ENCODE measurements at regions not wholly inside any gene's neighbourhood (a gene's known extent, or its start where the extent isn't known, plus 50 kb on each side); places are given as distances from the start of the nearest gene placed in this dataset.

DNA sequence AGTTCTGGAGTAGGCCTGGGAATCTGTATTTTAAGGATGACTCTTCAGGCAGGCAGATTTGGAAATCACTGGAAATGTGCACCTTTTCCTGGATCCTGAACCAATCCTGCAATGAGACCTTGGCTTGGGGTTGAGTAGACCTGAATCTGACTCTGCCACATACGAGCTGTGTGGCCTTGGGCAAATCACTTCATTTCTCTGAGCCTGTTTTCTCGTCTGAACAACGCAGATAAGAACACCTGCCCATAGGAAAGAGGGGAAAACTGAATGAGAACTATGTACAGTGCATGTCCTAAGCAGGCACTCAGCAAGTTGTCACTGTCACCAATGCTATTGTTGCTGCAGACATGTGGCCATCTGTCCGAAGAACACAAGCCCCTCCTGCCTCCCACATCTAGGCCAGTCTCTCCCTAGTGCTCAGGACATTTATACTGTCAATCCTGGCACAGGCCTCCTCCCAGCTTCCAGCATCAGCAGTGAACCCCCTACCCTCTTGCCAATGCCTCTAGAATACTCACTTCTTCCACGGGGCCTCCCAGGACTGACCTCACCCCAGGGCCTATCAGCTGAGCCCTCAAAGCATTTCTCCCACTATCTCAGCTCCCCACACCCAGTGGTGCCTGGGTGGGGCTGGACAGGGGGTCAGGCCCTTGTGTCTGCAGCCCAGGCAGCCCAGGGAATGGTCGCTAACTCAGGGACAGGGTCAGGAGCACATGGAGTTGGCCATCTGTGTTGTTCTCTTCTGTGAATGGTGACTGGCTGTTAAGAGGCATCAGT, 88.8 kb upstream of the ZBTB40 start:
- DNase-seq: no peak

DNA sequence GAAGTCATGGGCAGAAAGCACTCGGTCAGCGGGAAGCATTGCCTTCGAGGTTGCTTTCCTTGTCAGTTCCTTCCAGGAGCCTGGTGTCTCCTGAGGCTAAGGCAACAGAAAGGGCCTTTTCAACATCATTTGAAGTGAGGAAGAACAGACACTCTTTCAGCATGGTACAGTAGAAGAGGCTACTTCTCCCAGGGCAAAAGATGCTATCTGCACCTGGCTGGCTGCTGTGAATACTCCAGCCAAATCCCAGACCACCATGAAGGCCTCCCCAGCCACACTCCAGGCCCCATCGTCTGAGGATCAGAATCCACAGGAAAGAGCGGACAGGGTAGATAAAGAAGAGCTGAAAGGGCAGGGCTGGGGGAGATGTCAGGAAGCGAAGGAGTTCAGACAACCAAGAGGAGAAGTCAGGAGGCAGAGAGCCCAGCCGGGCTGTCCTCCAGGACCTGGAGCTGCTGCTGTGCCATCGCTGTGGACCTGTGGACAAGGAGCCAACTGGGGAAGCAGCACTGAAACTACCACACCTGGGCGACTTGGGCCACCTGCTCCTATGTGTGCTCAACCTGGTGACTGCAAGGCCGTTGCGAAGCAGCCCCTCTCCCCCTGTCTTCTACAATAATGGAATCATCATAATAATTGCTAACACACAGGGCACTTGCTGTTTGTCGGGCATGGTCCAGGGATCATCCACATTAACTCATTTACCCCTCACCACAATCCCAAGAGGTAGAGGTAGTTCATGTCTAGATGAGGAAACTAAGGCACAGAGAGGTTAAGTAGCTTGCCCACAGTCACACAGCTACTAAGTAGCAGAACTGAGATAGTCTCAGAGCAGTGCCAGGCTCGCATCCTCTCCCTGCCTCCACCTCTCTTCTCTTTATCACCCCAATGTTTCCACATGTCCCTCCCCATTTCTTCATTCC, 88.0 kb upstream of the ZBTB40 start:
- DNase-seq: no peak

DNA sequence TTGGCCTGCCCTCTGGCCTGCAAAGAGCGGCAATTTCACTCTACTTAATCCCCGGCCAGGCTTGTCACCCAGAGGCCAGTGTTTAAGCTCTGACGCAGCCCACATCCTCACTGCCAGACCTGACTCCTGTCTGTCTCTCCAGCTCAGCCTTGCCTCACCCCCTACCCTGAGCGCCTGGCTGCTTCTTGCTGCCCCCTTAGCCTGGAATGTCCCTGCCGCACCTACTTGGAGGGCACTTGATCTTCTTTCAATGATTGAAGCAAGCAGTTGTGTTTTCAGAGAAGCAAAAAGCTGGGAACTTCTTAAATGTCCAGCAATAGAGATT, 87.4 kb upstream of the ZBTB40 start:
- no peak for DNase-seq

DNA sequence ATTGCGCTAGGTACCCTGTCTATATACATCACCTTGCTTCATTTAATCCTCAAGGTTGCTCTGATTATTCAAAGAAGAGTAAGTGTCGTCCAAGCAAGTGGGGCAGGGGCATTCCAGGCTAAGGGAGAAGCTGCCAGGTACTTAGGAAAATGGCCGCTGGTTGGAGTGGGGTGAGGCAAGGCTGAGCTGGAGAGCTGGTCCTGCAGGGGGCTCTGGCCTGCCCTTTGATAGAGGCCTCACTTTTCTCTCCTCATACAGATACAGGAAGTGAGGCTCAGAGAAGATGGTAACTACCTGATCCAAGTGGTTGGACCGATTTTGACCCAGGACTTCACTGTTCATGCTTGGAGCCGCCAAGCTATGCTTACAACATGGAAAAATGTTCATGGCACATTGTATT, 86.9 kb upstream of the ZBTB40 start:
- no peak for DNase-seq

DNA sequence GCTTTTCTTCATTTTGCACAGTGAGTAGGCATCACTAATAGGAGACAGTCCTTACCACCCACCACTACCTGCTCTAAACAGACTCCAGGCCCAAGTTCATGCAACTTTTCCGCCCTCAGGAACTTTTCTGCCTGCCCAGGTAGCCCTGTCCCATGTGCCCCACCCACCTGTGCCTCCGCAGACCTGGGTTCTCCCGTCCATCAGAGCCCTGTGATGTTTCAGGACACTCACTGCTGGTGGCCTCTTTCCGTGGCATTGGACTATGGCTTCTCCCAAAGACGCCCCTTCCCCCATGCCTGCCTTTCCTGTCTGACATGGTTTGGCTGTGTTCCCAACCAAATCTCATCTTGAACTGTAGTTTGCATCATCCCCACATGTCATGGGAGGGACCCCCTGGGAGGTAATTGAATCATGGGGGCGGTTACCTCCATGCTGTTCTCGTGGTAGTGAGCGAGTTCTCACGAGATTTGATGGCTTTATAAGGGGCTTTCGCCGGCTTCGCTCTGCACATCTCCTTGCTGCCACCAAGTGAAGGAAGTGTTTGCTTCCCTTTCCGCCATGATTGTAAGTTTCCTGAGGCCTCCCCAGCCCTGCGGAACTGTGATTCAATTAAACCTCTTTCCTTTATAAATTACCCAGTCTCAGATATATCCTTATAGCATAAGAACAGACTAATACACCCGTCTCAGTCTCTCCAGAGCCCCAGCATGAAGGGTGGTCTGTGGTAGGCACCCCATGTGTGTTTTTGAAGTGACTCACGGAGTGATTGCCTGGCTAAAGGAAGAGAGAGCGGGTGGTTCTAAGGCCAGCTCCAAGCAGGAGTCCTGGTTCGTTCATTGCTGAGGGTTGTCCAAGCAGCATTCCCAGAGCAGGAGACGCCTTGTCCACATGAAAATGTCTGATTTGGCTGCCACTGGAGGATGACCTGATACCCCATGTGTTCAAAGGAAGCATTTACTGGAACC, 86.0 kb upstream of the ZBTB40 start:
- DNase-seq: peak; percentile 75

DNA sequence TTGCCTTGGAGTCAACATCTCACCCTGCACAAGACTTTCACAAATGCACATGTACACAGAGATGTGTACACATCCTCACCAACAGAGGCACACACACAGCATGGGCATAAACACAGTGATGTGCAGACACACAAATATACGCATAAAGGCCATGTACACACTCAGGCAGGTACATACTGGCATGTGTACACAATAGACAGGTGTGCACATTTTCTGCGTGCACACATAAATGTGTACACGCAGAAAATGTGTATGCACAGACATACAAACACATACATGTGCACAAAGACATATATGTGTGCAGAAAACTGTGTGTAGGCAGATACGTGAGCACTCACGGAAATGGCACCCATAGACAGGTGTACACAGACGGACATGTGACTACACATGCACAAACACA, 85.3 kb upstream of the ZBTB40 start:
- no peak for DNase-seq

DNA sequence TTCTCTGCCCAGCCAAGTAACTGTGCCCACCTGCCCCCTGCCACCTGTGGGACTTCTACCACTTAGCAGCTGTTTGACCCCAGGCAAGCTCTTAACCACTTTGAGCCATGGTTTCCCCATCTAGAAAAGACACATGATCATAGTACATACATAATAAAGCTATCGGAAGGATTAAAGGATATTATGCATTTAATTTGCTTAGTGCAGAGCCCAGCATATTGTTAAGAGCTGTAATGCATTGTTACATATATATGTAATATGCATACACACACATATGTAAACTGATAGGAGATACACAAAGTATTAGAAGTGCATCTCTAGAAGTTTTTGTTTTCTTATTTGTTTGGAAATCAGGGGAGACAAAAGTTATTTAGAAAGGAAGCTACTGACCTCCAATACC, 83.5 kb upstream of the ZBTB40 start:
- no peak for DNase-seq

DNA sequence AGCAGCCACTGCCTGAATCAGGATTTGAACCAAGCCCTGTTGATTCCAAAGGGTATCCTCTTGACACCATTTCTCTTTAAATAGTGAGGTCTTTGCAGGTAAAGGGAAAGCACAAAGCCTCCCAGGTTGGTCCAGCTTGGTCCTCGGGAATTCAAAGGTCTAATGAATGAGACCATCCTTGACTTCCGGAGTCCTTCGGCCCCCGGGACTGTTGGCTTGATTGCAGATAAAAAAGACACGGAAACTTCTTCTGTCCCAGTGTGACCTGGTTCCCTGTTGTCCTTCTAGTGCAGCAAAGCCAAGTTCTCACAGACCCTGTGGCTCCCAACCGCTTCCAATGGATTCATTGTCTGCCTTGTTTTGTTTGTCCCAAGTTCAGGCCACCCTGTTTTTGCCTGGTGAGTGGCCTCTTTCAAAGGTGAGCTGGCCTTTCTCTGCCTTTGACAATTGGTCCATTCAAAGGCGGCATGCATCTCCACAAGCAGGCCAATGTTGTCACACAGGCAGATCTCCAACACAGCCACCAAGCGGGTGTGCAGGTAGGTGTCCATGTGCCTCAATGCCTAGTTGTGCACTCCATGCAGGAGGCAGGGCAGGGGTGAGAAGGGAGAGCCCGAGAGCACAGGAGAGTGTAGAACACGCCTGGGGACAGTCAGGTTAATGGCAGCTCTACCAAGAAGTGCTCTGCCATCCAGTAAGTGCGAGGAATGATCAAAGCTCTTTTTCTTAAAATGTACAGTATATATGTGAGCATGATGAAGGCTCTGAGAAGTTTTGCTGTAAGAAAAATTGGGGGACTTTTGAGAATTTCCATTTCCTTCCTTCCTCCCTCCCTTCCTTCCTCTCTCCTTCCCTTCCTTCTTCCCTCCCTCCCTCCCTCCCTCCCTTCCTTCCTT, 82.1 kb upstream of the ZBTB40 start:
- no peak for DNase-seq

DNA sequence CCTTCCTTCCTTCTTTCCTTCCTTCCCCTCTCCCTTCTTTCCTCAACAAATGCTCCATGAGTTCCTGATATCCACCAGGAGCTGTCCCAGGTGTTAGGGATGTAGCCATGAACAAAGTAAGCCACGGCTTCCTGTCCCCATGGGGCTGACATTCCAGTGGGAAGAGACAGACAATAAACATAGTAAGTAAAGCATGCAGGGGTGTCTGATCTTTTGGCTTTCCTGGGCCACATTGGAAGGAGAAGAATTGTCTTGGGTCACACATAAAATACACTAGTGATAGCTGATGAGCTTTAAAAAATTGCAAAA, 81.5 kb upstream of the ZBTB40 start:
- DNase-seq: no peak

DNA sequence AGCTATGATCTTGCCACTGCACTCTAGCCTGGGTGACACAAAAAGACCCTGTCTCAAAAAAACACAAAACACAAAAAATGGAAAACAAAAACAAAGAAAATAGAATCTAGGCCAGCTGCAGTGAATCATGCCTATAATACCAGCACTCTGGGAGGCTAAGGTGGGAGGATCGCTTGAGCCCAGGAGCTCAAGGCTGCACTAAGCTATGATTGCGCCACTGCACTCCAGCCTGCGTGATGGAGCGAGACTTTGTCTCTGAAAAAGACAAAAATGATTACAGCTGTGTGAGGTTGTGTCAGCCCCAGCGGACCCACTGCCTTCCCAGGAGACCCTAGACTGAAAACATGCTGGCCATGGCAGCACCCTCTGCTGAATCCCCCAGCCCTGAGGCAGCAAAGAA, 80.2 kb upstream of the ZBTB40 start:
- DNase-seq: no peak

DNA sequence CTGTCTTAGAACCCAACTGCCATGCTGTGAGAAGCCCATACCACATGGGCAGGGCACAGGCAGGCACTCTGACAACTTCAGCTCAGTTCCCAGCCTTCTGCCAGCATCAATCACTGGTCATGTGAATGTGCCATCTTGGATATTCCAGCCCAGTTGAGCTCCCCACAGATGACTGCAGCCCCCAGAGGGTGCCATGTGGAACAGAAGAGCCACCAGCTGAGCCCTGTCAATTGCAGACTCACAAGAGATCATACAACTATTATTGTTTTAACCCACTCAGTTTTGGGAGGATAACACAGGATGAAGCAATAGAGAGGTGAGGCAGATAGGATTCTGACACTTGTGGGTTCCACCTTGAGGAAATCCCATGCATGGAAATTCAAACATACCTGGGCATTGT, 78.4 kb upstream of the ZBTB40 start:
- DNase-seq: no peak

DNA sequence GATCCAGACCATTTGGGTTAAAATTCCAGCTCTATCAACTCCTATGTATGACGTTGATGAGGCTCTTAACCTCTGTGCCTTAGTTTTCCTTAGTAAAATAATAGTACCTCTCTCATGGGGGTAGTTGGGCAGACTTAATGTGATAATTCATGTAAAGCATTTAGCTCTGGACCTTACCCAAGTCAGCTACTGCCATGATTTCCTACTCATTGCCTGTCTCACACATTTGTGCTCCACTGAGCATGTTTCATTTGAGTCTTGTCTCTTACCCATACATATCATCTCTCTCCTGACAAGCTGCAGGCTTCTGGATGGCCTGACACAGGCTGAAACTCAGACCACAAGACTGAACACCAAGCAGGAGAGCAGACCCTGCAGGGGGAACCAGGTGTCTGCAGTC, 77.7 kb upstream of the ZBTB40 start:
- no peak for DNase-seq

DNA sequence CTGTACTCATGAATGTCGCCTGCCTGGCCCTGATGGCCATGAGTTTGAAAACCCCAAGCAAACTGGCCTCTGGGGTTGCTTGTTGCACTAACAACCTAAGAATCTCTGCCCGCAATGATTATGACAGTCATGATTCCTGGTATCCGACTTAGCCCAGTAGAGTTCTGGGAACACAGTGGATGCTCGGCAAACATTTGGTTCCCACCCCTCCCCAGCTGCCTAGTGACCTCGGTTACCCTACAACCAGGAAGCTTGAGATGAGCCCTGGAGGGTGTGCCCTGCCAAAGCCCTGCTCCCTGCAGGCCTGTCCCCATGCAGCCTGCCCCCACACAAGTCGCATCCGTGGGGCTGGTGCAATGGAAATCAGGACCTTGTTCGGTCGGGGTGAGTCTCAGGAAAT, 76.0 kb upstream of the ZBTB40 start:
- no peak for DNase-seq

DNA sequence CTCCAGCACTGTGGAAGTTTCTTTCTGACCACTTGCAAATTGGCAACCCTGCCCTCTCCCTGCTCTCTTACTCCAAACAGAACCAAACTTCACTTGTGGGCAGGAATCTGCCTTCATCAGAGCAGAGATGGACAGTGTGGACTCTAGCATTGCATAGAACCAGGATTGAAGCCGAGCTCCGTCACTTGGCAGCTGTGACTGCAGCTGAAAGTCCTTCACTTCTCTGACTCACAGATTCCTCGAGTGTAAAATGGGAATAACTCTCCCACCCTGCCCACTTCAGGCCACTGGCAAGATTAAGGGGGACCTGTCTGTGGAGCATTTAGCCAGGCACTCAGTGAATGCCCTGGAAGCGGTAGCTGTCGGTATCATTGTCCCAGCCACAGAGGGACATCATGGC, 75.7 kb upstream of the ZBTB40 start:
- no peak for DNase-seq

DNA sequence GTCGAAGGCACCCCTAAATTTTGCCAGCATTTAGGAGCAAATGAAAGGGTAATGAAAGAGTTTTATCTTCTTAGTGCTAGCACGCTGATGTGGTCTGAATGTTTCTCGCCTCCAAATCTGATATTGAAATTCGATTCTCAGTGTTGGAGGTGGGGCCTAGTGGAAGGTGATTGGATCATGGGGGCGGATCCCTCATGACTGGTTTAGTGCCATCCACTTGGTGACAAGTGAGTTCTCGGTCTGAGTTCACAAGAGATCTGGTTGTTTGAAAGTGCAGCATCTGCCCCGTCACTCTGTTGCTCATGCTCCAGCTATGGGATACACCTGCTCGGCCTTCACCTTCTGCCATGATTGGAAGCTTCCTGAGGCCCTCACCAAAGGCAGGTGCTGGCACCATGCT, 75.1 kb upstream of the ZBTB40 start:
- DNase-seq: no peak

DNA sequence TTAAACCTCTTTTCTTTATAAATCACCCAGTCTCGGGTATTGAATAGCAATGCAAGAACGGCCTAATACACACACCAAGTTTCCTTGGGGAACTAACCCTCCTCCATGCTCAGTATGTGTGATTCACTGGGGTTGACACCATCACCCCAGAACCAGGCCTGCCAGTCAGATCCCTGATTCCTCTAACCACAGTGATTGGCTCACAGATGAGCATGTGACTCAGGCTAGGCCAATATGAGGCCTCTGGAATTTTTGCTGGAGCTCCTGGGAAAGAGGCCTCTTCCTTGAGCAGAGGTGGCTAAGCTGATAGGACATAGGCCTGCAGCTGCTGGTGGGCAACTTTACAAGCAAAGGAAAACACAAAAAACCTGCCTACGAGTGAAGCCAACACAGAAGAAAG, 74.7 kb upstream of the ZBTB40 start:
- no peak for DNase-seq

DNA sequence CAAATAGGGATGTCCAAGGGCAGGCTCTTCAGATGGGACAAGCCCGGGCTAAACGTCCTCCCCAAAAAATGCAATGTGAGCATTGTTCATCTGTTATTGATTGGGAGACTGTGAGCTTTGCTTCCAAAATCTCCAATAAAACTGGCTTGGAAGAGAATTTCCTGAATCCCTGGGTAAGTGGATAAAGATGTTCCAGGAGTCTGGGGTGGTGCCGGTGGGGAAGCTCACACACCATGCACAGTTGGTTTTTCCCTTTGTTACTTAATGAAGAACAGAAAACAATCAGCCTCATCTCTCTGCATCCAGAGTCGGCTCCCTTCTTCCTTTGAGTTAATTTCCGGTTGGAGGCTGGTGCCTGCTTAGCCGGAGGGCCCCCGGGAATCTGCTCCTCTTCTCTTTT, 72.1 kb upstream of the ZBTB40 start:
- DNase-seq: no peak

DNA sequence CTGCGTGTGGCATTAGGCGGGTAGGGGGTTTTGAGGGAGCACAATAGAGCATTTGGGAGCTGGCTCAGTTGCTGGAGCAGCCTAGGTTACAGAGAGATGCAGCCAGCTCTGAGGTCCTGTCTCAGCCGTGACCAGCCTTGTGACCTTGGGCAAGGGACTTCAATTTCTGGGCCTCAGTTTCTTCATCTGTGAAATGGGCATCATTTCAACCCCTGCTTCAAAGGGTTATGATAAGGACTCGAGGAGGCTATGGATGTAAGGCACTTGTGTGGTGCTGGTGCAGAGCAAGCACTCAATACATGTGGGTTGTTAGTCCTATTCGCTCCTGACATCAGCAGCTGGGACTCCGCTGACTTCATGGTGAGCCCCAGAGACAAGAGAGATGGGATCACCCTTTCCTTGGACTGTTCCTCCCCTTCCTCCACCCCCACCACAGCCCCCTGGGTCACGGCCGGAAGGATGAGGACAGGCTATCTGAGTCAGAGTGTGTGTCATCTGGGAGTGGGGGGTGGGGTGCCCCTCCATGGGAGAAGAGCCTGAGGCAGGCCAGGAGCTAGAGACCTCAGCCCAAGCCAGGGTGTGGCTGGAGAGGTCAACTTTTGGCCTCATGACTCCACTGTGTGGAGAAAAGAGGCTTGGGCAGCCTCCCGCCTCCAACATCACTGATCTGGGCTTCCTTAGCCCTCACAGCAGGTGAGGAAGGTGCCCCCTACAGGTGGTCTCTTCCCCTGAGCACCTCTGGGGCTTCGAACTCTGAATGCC, 71.4 kb upstream of the ZBTB40 start:
- DNase-seq: no peak

DNA sequence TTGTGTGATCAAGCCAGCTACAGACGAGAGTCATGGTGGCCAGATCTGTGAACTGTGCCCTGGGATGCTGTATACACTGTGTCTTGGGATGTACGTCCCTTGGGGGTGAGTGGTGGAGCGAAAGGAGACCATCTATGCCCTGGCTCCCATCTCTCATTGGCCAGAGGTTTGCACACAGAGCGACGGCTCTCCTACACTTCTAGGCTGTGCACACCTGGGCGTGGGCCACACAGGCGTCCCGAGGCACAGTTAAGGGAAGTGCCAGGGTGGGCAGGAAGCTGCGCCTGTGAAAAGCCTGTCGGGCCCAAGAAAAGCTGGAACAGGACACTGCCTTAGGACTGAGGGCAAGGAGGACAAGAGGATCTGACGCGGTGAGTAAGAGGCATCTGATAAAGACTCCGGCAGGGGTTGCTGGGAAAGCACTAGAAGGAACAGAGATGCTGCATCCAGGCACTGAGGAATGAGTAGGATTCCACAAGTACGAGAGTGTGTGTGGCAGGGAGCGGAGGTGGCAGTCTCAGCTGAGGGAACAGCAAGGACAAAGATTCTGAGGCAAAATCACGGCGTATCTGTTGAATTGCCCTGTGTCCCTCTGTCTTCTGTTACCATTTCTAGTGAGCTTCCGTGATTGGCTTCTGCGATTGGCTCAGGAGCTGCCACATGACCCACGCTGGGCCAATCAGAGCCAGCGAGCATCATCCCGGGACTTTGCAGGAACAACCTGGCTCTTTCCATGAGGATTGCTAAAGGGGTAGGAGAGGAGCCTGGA, 67.9 kb upstream of the ZBTB40 start:
- DNase-seq: no peak

DNA sequence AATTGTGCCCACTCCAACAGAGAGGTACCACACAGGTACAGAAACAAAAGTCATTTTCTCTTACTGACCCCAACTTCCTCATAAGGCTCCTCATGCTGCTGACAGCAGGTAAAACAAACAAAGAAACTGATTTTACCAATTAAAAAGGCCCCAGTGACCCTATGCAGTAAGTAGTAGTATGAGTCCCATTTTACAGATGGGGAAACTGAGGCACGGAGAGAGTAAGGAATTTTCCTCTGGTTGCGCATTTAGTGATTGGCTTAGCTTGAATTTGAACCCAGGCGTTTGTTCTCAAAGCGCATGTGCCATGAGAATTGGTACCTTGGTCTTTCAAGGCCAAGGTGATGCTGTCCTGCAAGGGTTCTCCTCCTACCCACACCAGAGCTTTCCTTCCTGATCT, 66.1 kb upstream of the ZBTB40 start:
- DNase-seq: no peak

DNA sequence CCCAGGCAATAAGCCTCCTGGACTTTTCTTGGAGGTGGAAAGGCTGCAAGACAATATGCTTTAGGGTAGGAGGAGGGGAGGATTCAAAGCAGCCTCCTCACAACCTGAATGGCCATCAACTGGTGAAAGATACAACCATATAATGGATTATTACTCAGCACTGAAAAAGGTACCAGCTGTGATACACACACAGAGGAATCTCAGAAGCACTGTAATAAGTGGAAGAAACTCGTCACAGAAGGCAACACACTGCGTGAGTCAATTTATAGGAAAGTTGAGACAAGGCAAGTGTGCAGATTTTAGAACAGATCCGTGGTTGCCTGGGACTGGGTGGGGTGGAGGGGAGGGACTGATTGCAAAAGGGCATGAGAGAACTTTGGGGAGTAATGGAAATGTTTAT, 64.9 kb upstream of the ZBTB40 start:
- no peak for DNase-seq
